Body of pancreas (tissue), 4 donors: ENCODE measurements at regions not wholly inside any gene's neighbourhood (a gene's known extent, or its start where the extent isn't known, plus 50 kb on each side); places are given as distances from the start of the nearest gene placed in this dataset.
"Not testable (repeated sequence)": the region's sequence is repeated elsewhere in the genome, so short reads cannot be mapped to it uniquely, and the experiment has no call there.

Experiments
- ATAC-seq: fragments of 150-250 bp; one replicate; pipeline ENCODE4 v1.9.1; 2016
- DNase-seq, 4 donors: peaks; one replicate each; pipeline ENCODE4 v3.0.0-alpha.2; 2019
- H3K27ac ChIP-seq, 4 donors: fragments of 200-600 bp; sonication (generic); 1 replicate in 3 of 4; 2 replicates in 1 of 4; pipeline versions ENCODE4 v1.5.1 to v1.6.1; 2016 to 2019; ENCODE audit warnings: mild to moderate bottlenecking in 1 of 4, mixed read lengths in 1 of 4, moderate library complexity in 1 of 4
- H3K27me3 ChIP-seq, 2 donors: fragments of 200-600 bp; sonication (generic); one replicate each; pipeline ENCODE4 v1.6.0; 2016; ENCODE audit warnings: mild to moderate bottlenecking in 1 of 2
- H3K36me3 ChIP-seq, 2 donors: fragments of 200-600 bp; sonication (generic); replicated peaks in 1 of 2; 2 replicates each; pipeline ENCODE4 v1.5.1; 2016; ENCODE audit warnings: low read depth in 2 of 2; ENCODE audit not compliant: insufficient read depth in 1 of 2
- H3K4me1 ChIP-seq: fragments of 200-600 bp; sonication (generic); one replicate; pipeline ENCODE4 v1.6.0; 2016
- H3K4me3 ChIP-seq, 2 donors: fragments of 200-600 bp; sonication (generic); 1 replicate in 1 of 2; 2 replicates in 1 of 2; pipeline ENCODE4 v1.5.1; 2016 to 2019
- H3K9me3 ChIP-seq, 3 donors: fragments of 200-600 bp; sonication (generic); 1 replicate in 2 of 3; 2 replicates in 1 of 3; pipeline ENCODE4 v1.5.1; 2016
- CTCF ChIP-seq, 7 experiments: fragments of 450-650 bp in 4 of 7; fragments of 200-600 bp in 3 of 7; sonication (generic) in 3 of 7; IDR thresholded peaks; one replicate each; pipeline ENCODE4 v1.5.1; 2016 to 2019; ENCODE audit warnings: antibody characterized with exemption in 7 of 7
- POLR2A ChIP-seq, 3 donors: fragments of 450-650 bp; IDR thresholded peaks; one replicate each; pipeline ENCODE4 v1.6.1; 2016; ENCODE audit warnings: antibody characterized with exemption in 3 of 3, mild to moderate bottlenecking in 2 of 3
- WGBS, 2 donors: methylation state at CpG; one replicate each; pipeline ENCODE4 v1.1.5; 2017; 5-methylcytosine and 5-hydroxymethylcytosine counted together
- intact Hi-C: fragments of 100-400 bp; cut with DNase I; formaldehyde crosslinking; loops from one replicate; pipeline ENCODE4 v1.15.1; 2023

DNA sequence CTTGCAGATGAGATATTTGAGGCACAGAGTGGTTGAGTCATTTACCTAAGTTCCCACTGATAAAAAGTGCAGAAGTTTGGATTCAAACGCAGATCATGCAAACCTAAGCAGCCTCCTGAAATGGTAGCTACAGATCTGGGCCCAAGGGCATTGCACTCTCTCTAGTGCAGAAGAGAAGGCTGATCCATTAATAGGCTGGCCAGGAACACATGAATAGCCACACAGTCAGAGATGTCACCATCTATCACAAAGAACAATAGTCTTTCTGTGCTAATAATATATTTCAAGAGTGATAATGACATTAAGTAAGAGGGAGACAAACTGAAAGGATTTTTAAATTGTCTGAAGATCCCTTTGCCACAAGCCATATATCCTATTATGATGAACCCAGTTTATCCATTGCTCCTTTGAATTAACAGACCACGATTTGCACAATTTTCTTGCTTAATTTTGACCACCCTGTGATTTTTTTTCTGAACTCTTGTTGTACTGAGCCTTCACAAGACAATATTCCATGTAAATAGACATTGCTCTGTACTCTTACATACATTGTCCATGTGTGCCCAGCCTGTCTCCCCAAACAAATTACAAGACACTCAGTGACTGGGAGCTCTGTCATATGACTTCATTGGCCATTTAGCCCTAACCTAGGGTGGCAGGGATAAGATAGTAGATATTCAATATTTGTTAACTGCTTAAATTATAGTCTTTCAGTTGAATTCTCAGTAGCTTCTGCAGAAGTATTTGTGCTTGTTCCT is 112.4 kb upstream of the RBPJ start:
- Histone ChIP-seq H3K4me3 (no peak overlapping the region), H3K27ac (no peak overlapping the region), H3K9me3 (no peaks in the 10 kb centered on the region), H3K4me1 (peaks cover 34% of the 10 kb centered on the region), H3K27me3 (no peaks in the 10 kb centered on the region), H3K36me3 (no peaks in the 10 kb centered on the region)
- no peak for TF ChIP-seq CTCF (IDR thresholded peaks at IDR 0.05)
- no peak for TF ChIP-seq POLR2A (IDR thresholded peaks at IDR 0.05)
- ATAC-seq: no peak
- no peak for DNase-seq
- WGBS, 2 donors: 38 to 66% methylated on average over 2 of the region's 2 CpGs
- intact Hi-C loops: no loop called here

GRCh38 chr4:26209378-26209777 is 111.4 kb upstream of the RBPJ start:
- ATAC-seq, DNase-seq, H3K36me3 ChIP-seq, H3K27me3 ChIP-seq, intact Hi-C loops, H3K4me3 ChIP-seq, H3K9me3 ChIP-seq, H3K27ac ChIP-seq: not testable (repeated sequence)
- H3K4me1 ChIP-seq: peaks cover 29% of the 10 kb centered on the region
- 82 to 86% methylated on average over 1 of the region's 1 CpG for WGBS, 2 donors

DNA sequence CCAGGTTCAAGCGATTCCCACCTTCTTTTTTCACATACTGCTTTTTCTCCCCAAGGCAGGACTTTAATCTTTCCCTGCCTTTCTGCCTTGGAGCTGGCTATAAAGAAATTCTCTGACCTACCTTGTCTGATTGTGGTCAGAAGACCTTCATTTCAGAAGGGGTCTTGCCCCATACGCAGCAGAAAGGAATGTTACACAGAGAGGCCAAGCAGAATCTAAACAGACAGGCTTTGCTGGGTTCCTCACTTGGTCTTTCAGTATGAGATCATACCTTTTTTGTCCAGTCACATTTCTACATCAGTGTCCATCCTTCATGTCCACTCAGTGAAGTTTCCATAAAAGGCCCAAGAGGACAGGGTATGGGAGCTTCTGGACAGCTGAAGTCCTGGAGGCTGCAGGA is 108.3 kb upstream of the RBPJ start:
- ATAC-seq (no peak), DNase-seq (no peak)
- Histone ChIP-seq H3K27me3 (no peaks in the 10 kb centered on the region), H3K4me3 (no peak overlapping the region), H3K36me3 (no peaks in the 10 kb centered on the region), H3K9me3 (no peaks in the 10 kb centered on the region), H3K4me1 (no peaks in the 10 kb centered on the region), H3K27ac (no peak overlapping the region)
- TF ChIP-seq POLR2A (IDR thresholded peaks at IDR 0.05) (no peak), CTCF (IDR thresholded peaks at IDR 0.05) (no peak)
- WGBS, 2 donors: 91 to 100% methylated on average over 2 of the region's 2 CpGs
- intact Hi-C loops: loop anchor here (10.0 kb wide), 1 partner anchor 102 kb away; no protein-coding TSS in a partner anchor

DNA sequence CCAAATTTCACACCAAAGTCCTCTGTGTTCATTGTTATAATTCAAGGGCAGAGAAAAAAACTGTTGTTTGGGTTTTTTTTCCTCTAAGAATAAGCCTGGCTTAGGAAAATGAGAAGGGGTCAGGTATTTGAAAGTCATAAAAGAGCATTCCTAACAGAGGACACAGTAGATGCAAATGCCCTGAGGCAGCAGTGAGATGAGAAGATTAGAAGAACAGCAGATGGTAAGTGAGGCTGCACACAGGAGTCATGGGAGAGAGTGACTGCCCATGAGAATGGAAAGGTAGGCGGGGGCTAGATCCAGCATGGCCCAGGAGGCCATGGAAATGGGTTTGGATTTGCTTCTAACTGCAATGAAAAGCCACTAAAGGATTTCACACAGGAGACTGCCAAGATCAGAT is 107.5 kb upstream of the RBPJ start:
- no peaks in the 10 kb centered on the region for H3K4me1 ChIP-seq
- ATAC-seq: no peak
- 89 to 96% methylated on average over 1 of the region's 1 CpG for WGBS, 2 donors
- intact Hi-C loops: loop anchor here (10.0 kb wide), 1 partner anchor 101 kb away; no protein-coding TSS in a partner anchor
- TF ChIP-seq CTCF (IDR thresholded peaks at IDR 0.05) (no peak), POLR2A (IDR thresholded peaks at IDR 0.05) (no peak)
- no peaks in the 10 kb centered on the region for H3K36me3 ChIP-seq
- no peak for DNase-seq
- H3K27me3 ChIP-seq: no peaks in the 10 kb centered on the region
- no peak overlapping the region for H3K4me3 ChIP-seq
- H3K9me3 ChIP-seq: no peaks in the 10 kb centered on the region
- H3K27ac ChIP-seq: no peak overlapping the region

DNA sequence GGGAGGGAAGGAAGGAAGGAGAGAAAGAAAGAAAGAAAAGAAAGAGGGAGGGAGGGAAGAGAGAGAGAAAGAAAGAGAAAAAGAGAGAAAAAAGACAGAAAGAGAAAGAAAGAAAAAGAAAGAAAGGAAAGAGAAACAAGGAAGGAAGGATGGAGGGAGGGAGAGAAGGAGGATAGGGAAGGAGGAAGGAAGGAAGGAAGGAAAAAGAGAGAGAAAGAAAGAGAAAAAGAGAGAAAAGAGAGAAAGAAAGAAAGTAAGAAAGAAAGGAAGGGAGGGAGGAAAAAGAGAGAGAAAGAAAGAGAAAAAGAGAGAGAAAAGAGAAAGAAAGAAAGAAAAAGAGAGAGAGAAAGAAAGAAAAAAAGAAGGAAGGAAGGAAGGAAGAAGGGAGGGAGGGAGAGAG is 105.8 kb upstream of the RBPJ start:
- H3K9me3 ChIP-seq: no peaks in the 10 kb centered on the region
- no peak for TF ChIP-seq POLR2A (IDR thresholded peaks at IDR 0.05)
- TF ChIP-seq CTCF (IDR thresholded peaks at IDR 0.05): no peak
- no peak overlapping the region for H3K27ac ChIP-seq
- H3K27me3 ChIP-seq: no peaks in the 10 kb centered on the region
- intact Hi-C loops: loop anchor here (10.0 kb wide), 1 partner anchor 100 kb away; no protein-coding TSS in a partner anchor
- no peak overlapping the region for H3K4me3 ChIP-seq
- no peaks in the 10 kb centered on the region for H3K4me1 ChIP-seq
- DNase-seq: no peak
- no peak for ATAC-seq
- no peaks in the 10 kb centered on the region for H3K36me3 ChIP-seq
